Mesothelial cell of epicardium (in vitro differentiated cells): ENCODE measurements at regions not wholly inside any gene's neighbourhood (a gene's known extent, or its start where the extent isn't known, plus 50 kb on each side); places are given as distances from the start of the nearest gene placed in this dataset.

Experiments
- DNase-seq, 2 experiments: peaks; one replicate each; pipeline ENCODE4 v3.0.0; 2021; ENCODE audit warnings: low spot score in 2 of 2; ENCODE audit not compliant: unreplicated experiment in 2 of 2
- H3K27ac Mint-ChIP-seq: 2 replicates; pipeline ENCODE4 v1.8.0; 2021; ENCODE audit warnings: mixed read lengths
- H3K27me3 Mint-ChIP-seq: 2 replicates; pipeline ENCODE4 v1.8.0; 2021; ENCODE audit warnings: low read depth, mixed read lengths
- H3K36me3 Mint-ChIP-seq: 2 replicates; pipeline ENCODE4 v1.8.0; 2021; ENCODE audit warnings: mixed read lengths
- H3K4me1 Mint-ChIP-seq: 2 replicates; pipeline ENCODE4 v1.8.0; 2021; ENCODE audit warnings: mixed read lengths
- H3K4me3 Mint-ChIP-seq: 2 replicates; pipeline ENCODE4 v1.8.0; 2021; ENCODE audit warnings: mild to moderate bottlenecking, moderate library complexity, mixed read lengths
- H3K9me3 Mint-ChIP-seq: 2 replicates; pipeline ENCODE4 v1.8.0; 2021; ENCODE audit warnings: mixed read lengths
- TF ChIP-seq, protein P1 (sequence below): fragments of 200-600 bp; sonication (generic); IDR thresholded peaks from one replicate; pipeline ENCODE4 v1.5.0; 2021; ENCODE audit warnings: antibody characterized with exemption; ENCODE audit not compliant: unreplicated experiment

GRCh38 chr1:215360031-215360430 is 207.1 kb upstream of the KCTD3 start:
- H3K36me3 Mint-ChIP-seq: no peaks in the 10 kb centered on the region
- no peak overlapping the region for H3K27ac Mint-ChIP-seq
- H3K4me3 Mint-ChIP-seq: no peak overlapping the region
- DNase-seq: no peak
- peaks cover 3% of the 10 kb centered on the region for H3K27me3 Mint-ChIP-seq
- TF ChIP-seq, protein P1, sequence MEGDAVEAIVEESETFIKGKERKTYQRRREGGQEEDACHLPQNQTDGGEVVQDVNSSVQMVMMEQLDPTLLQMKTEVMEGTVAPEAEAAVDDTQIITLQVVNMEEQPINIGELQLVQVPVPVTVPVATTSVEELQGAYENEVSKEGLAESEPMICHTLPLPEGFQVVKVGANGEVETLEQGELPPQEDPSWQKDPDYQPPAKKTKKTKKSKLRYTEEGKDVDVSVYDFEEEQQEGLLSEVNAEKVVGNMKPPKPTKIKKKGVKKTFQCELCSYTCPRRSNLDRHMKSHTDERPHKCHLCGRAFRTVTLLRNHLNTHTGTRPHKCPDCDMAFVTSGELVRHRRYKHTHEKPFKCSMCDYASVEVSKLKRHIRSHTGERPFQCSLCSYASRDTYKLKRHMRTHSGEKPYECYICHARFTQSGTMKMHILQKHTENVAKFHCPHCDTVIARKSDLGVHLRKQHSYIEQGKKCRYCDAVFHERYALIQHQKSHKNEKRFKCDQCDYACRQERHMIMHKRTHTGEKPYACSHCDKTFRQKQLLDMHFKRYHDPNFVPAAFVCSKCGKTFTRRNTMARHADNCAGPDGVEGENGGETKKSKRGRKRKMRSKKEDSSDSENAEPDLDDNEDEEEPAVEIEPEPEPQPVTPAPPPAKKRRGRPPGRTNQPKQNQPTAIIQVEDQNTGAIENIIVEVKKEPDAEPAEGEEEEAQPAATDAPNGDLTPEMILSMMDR: no peak
- no peaks in the 10 kb centered on the region for H3K4me1 Mint-ChIP-seq
- H3K9me3 Mint-ChIP-seq: peaks cover 26% of the 10 kb centered on the region

GRCh38 chr1:215360758-215361157 is 206.3 kb upstream of the KCTD3 start:
- TF ChIP-seq, protein P1: no peak
- Mint-ChIP-seq H3K27me3 (peaks cover 3% of the 10 kb centered on the region), H3K4me3 (no peak overlapping the region), H3K4me1 (no peaks in the 10 kb centered on the region), H3K27ac (no peak overlapping the region), H3K36me3 (no peaks in the 10 kb centered on the region), H3K9me3 (peaks cover 26% of the 10 kb centered on the region)
- DNase-seq: no peak

GRCh38 chr1:215375381-215375780 is 191.7 kb upstream of the KCTD3 start:
- H3K4me3 Mint-ChIP-seq: no peak overlapping the region
- H3K36me3 Mint-ChIP-seq: no peaks in the 10 kb centered on the region
- H3K27me3 Mint-ChIP-seq: peaks cover 5% of the 10 kb centered on the region
- TF ChIP-seq, protein P1: no peak
- peaks cover 21% of the 10 kb centered on the region for H3K4me1 Mint-ChIP-seq
- H3K9me3 Mint-ChIP-seq: peaks cover 12% of the 10 kb centered on the region
- peak overlapping the region; percentile 17 for H3K27ac Mint-ChIP-seq
- no peak for DNase-seq

GRCh38 chr1:215376544-215377264 is 190.4 kb upstream of the KCTD3 start:
- no peak for DNase-seq
- no peaks in the 10 kb centered on the region for H3K36me3 Mint-ChIP-seq
- H3K27me3 Mint-ChIP-seq: no peaks in the 10 kb centered on the region
- H3K4me1 Mint-ChIP-seq: peaks cover 21% of the 10 kb centered on the region
- TF ChIP-seq, protein P1: no peak
- H3K27ac Mint-ChIP-seq: no peak overlapping the region
- no peak overlapping the region for H3K4me3 Mint-ChIP-seq
- H3K9me3 Mint-ChIP-seq: peaks cover 4% of the 10 kb centered on the region

DNA sequence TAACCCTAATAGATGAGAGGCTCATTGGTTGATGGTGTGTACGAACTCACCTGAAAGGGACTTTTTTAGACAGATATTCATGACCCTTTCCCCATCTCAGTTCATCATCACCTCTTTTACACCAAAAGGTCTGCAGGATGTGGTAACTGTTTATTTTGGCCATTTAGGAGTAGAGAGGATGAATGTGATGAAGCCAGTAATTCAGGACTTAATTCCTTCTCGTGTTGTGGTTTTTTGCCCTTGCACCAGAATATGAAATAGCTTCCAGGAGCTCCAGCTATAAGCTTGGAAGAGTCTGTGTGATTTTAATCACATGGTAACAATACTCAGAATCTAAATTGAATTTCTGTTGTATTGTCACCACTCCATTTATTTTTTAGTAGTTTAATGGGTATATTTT is 189.4 kb upstream of the KCTD3 start:
- Mint-ChIP-seq H3K27ac (no peak overlapping the region), H3K27me3 (no peaks in the 10 kb centered on the region), H3K4me3 (no peak overlapping the region), H3K4me1 (peaks cover 21% of the 10 kb centered on the region), H3K9me3 (peaks cover 4% of the 10 kb centered on the region), H3K36me3 (no peaks in the 10 kb centered on the region)
- DNase-seq: no peak
- TF ChIP-seq, protein P1: no peak
